ENCODE measurements at regions not wholly inside any gene's neighbourhood (a gene's known extent, or its start where the extent isn't known, plus 50 kb on each side); places are given as distances from the start of the nearest gene placed in this dataset.

DNA sequence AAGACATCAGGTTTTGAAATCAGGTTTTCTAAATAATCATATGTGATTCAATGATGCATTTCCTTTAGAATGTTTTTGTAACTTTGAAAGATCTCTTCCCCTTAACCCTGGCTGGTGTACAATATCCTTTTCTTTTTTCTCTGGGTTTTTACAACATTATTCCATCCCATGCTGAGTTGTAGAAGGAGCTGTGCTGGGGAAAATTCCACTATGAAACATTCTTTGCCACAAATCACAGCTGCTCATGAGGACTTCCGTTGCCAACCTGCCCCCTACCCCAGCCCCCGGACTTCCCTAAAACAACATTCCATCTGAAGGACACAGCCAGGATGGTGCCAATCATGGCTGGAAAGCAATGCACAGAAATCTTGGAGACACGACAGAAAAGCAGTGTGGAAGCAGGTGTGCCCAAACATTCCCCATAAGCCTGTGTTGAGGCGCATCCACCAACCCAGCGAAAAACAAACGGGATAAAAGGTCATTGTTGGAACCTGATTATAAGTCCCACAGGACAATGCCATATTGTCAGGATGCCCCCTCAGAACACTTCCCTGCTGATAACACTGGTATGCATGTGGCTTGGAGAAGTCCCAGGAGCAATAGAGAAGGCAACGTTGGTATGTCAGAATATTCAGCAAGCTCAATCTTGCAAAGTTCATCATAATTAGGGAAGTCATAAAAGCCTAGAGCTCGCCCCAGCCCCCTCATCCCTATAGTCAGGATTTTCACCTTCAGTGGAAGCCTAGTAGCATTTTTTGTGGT is 475.0 kb downstream of the HS3ST3B1 start:
- TF ChIP-seq, protein P1, sequence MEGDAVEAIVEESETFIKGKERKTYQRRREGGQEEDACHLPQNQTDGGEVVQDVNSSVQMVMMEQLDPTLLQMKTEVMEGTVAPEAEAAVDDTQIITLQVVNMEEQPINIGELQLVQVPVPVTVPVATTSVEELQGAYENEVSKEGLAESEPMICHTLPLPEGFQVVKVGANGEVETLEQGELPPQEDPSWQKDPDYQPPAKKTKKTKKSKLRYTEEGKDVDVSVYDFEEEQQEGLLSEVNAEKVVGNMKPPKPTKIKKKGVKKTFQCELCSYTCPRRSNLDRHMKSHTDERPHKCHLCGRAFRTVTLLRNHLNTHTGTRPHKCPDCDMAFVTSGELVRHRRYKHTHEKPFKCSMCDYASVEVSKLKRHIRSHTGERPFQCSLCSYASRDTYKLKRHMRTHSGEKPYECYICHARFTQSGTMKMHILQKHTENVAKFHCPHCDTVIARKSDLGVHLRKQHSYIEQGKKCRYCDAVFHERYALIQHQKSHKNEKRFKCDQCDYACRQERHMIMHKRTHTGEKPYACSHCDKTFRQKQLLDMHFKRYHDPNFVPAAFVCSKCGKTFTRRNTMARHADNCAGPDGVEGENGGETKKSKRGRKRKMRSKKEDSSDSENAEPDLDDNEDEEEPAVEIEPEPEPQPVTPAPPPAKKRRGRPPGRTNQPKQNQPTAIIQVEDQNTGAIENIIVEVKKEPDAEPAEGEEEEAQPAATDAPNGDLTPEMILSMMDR (IDR thresholded peaks at IDR 0.05): no peak
- TF ChIP-seq EP300 (IDR thresholded peaks at IDR 0.05) (no peak), POLR2AphosphoS5 (IDR thresholded peaks at IDR 0.05) (no peak), POLR2A (IDR thresholded peaks at IDR 0.05; ENCODE audit: low read depth) (no peak)

All from esophagus muscularis mucosa (tissue), 4 donors.